OCI-LY7 (cell line): ENCODE measurements at regions not wholly inside any gene's neighbourhood (a gene's known extent, or its start where the extent isn't known, plus 50 kb on each side); places are given as distances from the start of the nearest gene placed in this dataset.

Experiments
- BruUV-seq: library from RNA; stranded (reverse); fragments of 400-500 nt; replicated peaks from 2 replicates; lab custom pipeline; 2021; lab: Mats Ljungman, UMichigan
- CTCF ChIA-PET: fragments of 300-600 bp; sonication (Branson Sonifier 250); formaldehyde crosslinking; loops from one replicate; lab custom pipeline; 2022; ENCODE audit warnings: antibody characterized with exemption; ENCODE audit not compliant: unreplicated experiment; lab: Charles Lee
- POLR2A ChIA-PET: fragments of 300-600 bp; sonication (Branson Sonifier 250); formaldehyde crosslinking; loops from one replicate; lab custom pipeline; 2022; ENCODE audit warnings: antibody characterized with exemption; lab: Charles Lee
- DNase-seq: peaks from one replicate; pipeline ENCODE4 v3.0.0-alpha.2; 2015; ENCODE audit warnings: low spot score
- H2AFZ ChIP-seq: fragments of 200-600 bp; sonication (generic), shearing (Covaris generic); 2 replicates; pipeline ENCODE4 v1.6.1; 2014; ENCODE audit warnings: mild to moderate bottlenecking, antibody characterized with exemption, low read length, moderate library complexity
- H3K27ac ChIP-seq: fragments of 200-600 bp; sonication (generic); 2 replicates; pipeline ENCODE4 v1.5.1; 2014; ENCODE audit warnings: mixed run types, low read depth, mild to moderate bottlenecking, moderate library complexity, low read length, inconsistent platforms; ENCODE audit not compliant: poor library complexity, severe bottlenecking
- H3K36me3 ChIP-seq: fragments of 200-600 bp; sonication (generic); 2 replicates; pipeline ENCODE4 v1.6.1; 2014; ENCODE audit warnings: mild to moderate bottlenecking, antibody characterized with exemption, low read length, moderate library complexity, mixed read lengths; ENCODE audit not compliant: insufficient read depth
- H3K4me1 ChIP-seq: fragments of 200-600 bp; sonication (generic); 2 replicates; pipeline ENCODE4 v1.5.1; 2014; ENCODE audit warnings: mild to moderate bottlenecking, low read length; ENCODE audit not compliant: insufficient read depth, poor library complexity, severe bottlenecking
- H3K4me2 ChIP-seq: fragments of 200-600 bp; sonication (generic); 2 replicates; pipeline ENCODE4 v1.6.1; 2014; ENCODE audit warnings: mild to moderate bottlenecking, low read length
- H3K4me3 ChIP-seq: fragments of 200-600 bp; sonication (generic); 2 replicates; pipeline ENCODE4 v1.5.1; 2014; ENCODE audit warnings: mild to moderate bottlenecking, low read depth, low read length; ENCODE audit not compliant: poor library complexity, severe bottlenecking
- H3K79me2 ChIP-seq: fragments of 200-600 bp; sonication (generic); 2 replicates; pipeline ENCODE4 v1.6.1; 2016; ENCODE audit warnings: low read depth, mild to moderate bottlenecking, low read length, moderate library complexity, mixed read lengths; ENCODE audit not compliant: insufficient read depth
- H3K9me2 ChIP-seq: fragments of 200-600 bp; sonication (generic); 2 replicates; pipeline ENCODE4 v1.6.1; 2016; ENCODE audit warnings: mild to moderate bottlenecking, low read length, mixed read lengths; ENCODE audit not compliant: insufficient read depth
- H3K9me3 ChIP-seq: fragments of 200-600 bp; sonication (generic); 2 replicates; pipeline ENCODE4 v1.6.1; 2014; ENCODE audit warnings: mild to moderate bottlenecking, mixed run types, low read length, mixed read lengths
- H4K20me1 ChIP-seq: fragments of 200-600 bp; sonication (generic); 2 replicates; pipeline ENCODE4 v1.6.1; 2014; ENCODE audit warnings: mild to moderate bottlenecking, antibody characterized with exemption, low read length, moderate library complexity, mixed read lengths; ENCODE audit not compliant: insufficient read depth
- EZH2phosphoT487 ChIP-seq: fragments of 200-600 bp; sonication (generic); IDR thresholded peaks from 2 replicates; pipeline ENCODE4 v1.6.1; 2018; ENCODE audit warnings: low read depth, borderline replicate concordance, mild to moderate bottlenecking, mixed run types, antibody characterized with exemption, low read length, moderate library complexity, mixed read lengths
- intact Hi-C: fragments of 100-400 bp; cut with micrococcal nuclease; formaldehyde crosslinking; loops from one replicate; pipeline ENCODE4 v1.10.0; 2022; ENCODE audit not compliant: unreplicated experiment
- TF ChIP-seq, protein P1 (sequence below): fragments of 200-600 bp; sonication (generic); conservative IDR thresholded peaks from 2 replicates; pipeline ENCODE4 v1.5.1; 2014; ENCODE audit warnings: mild to moderate bottlenecking, antibody characterized with exemption, low read length, moderate library complexity, mixed read lengths

DNA sequence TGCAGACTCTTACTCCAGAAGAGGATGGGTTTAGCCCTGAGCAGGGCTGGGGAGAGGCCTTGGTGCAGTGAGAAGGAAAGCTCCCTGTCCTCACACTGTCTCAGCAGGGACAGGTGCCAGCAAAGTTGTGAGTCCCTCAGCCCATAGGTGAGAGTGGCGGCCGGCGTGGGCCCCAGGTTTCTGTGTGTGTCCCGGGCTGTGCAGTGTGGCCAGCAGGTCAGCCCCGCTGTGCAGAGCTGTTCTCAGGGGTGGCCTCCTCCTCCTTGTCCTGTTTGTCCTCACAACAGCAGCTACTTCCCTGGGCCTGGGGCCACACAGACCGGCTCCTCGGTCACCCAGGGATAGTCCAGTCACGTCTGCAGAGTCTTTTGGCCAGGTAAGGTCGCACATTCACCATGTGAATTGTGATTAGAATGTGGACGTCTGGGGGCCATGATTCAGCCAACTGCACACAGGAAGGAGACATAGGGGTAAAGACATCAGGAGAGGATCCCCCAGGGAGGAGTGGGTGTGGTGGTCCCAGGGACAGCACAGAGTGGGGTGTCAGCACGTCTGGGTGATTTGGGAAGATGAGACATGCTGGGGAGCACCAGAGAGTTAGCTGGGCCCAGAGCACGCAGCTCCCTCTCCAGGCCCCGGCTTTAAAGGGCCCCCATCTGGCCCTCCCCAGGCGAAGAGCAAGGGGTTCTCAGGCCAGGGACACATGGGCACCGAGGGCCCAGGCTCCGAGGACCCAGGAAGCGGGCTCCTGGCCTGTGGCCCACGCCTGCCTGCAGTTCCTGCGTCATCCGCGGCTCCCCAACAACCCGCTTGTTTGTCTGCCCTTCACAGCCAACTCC lies 81.6 kb downstream of the MYEOV start:
- Histone ChIP-seq H3K79me2 (no peaks in the 10 kb centered on the region), H3K9me3 (no peaks in the 10 kb centered on the region), H3K27ac (no peak overlapping the region), H3K4me3 (no peak overlapping the region), H3K4me2 (no peak overlapping the region), H2AFZ (no peak overlapping the region), H3K9me2 (no peaks in the 10 kb centered on the region), H3K4me1 (no peaks in the 10 kb centered on the region), H3K36me3 (no peaks in the 10 kb centered on the region), H4K20me1 (no peaks in the 10 kb centered on the region)
- DNase-seq: no peak
- CTCF ChIA-PET: no interaction called here
- intact Hi-C loops: no loop called here
- TF ChIP-seq EZH2phosphoT487: no peak
- TF ChIP-seq, protein P1, sequence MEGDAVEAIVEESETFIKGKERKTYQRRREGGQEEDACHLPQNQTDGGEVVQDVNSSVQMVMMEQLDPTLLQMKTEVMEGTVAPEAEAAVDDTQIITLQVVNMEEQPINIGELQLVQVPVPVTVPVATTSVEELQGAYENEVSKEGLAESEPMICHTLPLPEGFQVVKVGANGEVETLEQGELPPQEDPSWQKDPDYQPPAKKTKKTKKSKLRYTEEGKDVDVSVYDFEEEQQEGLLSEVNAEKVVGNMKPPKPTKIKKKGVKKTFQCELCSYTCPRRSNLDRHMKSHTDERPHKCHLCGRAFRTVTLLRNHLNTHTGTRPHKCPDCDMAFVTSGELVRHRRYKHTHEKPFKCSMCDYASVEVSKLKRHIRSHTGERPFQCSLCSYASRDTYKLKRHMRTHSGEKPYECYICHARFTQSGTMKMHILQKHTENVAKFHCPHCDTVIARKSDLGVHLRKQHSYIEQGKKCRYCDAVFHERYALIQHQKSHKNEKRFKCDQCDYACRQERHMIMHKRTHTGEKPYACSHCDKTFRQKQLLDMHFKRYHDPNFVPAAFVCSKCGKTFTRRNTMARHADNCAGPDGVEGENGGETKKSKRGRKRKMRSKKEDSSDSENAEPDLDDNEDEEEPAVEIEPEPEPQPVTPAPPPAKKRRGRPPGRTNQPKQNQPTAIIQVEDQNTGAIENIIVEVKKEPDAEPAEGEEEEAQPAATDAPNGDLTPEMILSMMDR: no peak
- POLR2A ChIA-PET: no interaction called here
- no TSS peak for BruUV-seq

GRCh38 chr11:69376155-69377028 lies 82.4 kb downstream of the MYEOV start:
- H3K9me2 ChIP-seq: no peaks in the 10 kb centered on the region
- H3K4me1 ChIP-seq: no peaks in the 10 kb centered on the region
- H3K4me3 ChIP-seq: no peak overlapping the region
- intact Hi-C loops: no loop called here
- H3K36me3 ChIP-seq: no peaks in the 10 kb centered on the region
- no peak overlapping the region for H3K27ac ChIP-seq
- ChIA-PET POLR2A (no interaction called here), CTCF (no interaction called here)
- no peaks in the 10 kb centered on the region for H3K79me2 ChIP-seq
- H3K9me3 ChIP-seq: no peaks in the 10 kb centered on the region
- TF ChIP-seq EZH2phosphoT487: no peak
- TF ChIP-seq, protein P1: no peak
- no TSS peak for BruUV-seq
- H4K20me1 ChIP-seq: no peaks in the 10 kb centered on the region
- DNase-seq: no peak
- H2AFZ ChIP-seq: no peak overlapping the region
- H3K4me2 ChIP-seq: no peak overlapping the region
